NAMALWA (cell line): ENCODE measurements at regions not wholly inside any gene's neighbourhood (a gene's known extent, or its start where the extent isn't known, plus 50 kb on each side); places are given as distances from the start of the nearest gene placed in this dataset.
A peak's percentile ranks its signal among the peaks of the same experiment; 100 is the strongest.

Source experiments
- DNase-seq: peaks from one replicate; pipeline ENCODE4 v3.0.0-alpha.2; 2015; ENCODE audit warnings: low spot score

GRCh38 chr11:112786886-112787530, 174.2 kb upstream of the NCAM1 start:
- DNase-seq = no peak

- no peak for DNase-seq
Measured at GRCh38 chr11:112789481-112789880, 171.7 kb upstream of the NCAM1 start.

DNA sequence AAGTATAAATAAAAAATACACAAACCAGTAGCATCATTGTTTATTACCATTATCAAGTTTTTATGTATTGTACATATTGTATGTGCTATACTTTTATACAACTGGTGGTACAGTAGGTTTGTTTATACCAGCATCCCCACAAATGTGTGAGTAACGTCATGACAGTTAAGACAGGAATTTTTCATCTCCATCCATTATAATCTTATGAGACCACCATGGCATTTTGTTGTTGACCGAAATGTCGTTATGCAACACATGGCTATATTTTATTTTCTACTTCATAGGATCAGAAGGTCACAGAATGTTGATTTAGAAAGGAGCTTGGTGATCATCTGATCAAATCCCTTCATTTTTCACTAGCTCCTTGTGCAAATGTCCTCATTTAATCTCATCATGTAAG, 170.9 kb upstream of the NCAM1 start:
- no peak for DNase-seq

- DNase-seq = no peak
Measured at GRCh38 chr11:112792070-112792469, 169.2 kb upstream of the NCAM1 start.

DNA sequence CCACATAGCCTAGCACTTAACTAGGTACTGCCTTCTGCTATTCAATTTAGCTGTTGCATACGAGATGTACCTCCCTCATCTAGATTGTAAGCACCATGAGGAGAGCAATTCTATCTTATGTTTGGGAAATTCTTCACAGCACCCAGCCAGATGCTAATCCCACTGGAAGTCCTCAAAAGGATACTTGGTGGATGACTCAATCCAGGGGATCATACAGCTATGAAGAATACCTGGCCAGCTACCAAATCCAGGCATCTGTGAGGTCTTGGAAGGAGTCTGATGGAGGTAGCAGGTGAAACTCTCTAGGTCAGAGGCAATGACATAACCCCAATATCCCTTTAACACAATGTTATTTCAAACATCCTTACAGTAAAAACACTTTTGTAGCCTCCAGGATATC, 167.8 kb upstream of the NCAM1 start:
- no peak for DNase-seq

DNA sequence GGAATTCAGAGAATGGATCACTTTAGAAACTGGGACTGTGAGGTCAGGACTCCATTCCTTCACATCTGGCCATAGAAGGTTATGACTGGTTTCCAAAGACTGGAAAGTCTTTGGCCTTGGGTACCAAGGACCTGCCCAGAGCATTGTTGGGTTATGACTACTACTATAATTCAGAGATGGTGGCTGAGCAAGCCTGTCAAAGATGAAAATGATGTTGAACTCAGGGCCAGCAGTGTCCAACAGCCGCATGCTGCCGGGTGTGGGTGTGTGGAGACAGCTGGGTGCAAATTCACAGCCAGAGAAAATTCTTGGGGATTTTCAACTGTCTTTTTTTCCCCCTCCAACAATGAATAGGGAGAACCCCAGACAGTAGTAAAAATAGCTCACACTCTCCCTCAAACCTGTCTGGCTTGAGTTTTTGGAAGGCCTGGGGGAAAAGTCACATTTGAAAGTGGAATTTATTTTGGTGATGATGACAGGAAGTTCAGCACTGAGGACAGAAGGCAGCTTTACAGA, 166.8 kb upstream of the NCAM1 start:
- no peak for DNase-seq

DNA sequence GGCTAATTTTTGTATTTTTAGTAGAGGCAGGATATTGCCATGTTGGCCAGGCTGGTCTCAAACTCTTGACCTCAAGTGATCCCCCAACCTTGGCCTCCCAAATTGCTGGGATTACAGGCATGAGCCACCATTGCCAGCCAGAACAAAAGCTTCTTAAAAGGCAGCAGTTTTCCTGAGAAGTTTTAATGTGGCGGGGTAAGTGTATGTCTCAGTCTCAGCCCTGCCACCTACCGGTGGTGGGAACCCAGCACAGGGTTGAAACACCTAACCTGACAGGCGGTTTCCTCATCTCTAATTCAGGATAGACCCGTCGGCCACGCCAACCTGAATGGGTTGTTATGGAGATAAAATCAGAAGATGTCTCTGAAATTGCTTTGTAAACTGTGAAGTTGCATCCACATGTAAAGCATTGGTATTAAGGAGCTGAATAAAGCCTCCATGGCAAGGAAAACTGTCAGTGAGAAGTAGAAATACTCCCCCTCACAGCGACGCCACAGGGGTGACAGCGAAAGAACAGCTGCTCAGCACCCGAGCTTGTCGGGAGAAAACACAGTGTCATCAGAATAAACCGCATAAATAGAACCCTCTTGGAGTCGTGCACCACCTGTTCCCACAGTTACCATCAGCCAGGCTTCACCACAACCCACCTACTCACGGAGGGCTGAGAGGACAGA, 165.9 kb upstream of the NCAM1 start:
- peak; percentile 49 for DNase-seq

DNA sequence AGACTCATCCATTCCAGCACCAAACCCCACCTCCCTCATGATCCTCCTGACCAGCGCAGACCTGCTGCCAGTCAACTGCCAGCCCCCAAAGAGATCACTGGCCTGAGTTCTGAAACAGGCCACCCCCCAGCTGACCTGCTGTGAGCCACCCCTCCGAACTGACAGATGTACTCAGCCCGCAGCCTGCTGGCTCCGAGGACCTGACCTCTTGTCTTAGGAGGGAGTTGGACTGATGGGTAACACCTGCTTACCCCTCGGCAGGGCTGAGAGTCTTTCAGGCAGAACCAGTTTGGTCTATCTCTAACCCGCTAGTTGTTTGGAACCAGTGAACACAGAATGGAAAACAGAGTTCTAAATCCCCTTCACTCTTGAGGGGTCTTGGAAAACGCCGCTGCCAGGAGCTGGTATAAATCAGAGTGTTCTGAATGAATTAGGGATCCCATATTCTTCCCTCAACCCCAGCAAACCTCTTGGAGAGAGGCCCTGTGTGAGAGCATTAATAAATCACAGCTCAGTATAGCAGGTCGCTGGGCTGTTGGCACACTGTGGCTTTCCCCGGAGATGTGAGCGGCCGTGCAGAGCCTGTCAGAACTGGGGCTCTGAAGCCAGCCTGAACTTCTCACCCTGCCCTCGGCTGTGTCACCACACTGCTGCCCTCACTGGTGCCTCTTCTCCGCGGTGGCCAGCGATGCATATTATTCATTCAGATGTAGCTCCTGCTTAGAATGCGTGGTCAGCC, 165.1 kb upstream of the NCAM1 start:
- no peak for DNase-seq

DNA sequence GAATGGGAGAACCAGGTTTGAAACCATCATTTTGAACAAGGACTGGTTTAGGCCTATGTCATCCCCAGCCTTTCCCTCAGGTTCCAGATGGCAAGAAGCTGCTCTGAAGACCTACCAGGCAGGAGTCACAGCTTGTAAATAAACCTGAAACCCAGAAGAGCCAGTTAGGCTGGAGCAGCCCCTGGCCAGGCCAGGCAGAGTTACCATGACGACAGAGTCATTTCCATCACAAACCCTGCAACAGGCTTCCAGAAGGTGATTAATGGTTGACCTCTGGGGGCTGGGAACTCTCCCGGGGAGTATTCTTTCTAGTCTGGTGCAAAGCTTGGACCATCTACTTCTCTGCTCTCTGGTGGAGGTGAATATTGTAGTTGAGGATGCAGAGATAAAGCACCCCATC, 164.1 kb upstream of the NCAM1 start:
- DNase-seq = no peak

DNA sequence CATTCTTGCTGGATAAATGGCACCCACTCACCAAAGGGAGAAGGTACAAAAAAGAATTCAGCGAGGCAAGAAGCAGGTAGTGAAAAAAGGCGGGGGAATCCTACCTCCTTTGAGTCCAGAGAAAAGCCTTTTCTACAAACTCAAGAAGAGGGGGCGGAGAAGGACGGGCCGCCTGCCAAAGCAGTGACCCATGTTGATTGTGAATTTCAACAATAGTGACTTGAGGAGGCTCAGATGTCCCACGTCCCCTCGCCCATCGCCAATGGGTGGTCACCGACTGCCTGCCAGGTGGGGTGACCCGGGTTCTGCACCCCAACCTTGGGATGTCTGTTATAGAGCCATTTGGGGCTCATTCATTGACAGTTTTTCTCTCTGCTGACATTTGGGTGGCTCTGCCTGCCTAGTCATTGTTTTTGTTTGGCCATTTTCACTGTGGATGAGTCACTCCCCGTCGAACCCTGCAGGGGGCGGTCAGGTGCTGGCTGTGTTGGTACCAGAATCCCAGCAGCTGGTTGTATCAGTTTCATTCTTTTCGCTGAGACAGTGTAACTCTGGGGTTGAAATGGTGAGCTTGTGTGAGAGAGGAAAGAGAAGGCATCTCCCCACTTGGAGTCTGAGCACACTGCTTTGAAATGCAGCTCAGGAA, 163.4 kb upstream of the NCAM1 start:
- peak; percentile 17 for DNase-seq

GRCh38 chr11:112801025-112801816, 160.0 kb upstream of the NCAM1 start:
- DNase-seq = no peak

- DNase-seq = no peak
Measured at GRCh38 chr11:112801817-112802088, 159.5 kb upstream of the NCAM1 start.

GRCh38 chr11:112805658-112806057, 155.6 kb upstream of the NCAM1 start:
- DNase-seq = no peak

- DNase-seq = no peak
Measured at GRCh38 chr11:112806256-112806655, 155.0 kb upstream of the NCAM1 start.

GRCh38 chr11:112806876-112807275, 154.3 kb upstream of the NCAM1 start:
- DNase-seq = no peak

GRCh38 chr11:112809429-112809828, 151.8 kb upstream of the NCAM1 start:
- DNase-seq = no peak

DNA sequence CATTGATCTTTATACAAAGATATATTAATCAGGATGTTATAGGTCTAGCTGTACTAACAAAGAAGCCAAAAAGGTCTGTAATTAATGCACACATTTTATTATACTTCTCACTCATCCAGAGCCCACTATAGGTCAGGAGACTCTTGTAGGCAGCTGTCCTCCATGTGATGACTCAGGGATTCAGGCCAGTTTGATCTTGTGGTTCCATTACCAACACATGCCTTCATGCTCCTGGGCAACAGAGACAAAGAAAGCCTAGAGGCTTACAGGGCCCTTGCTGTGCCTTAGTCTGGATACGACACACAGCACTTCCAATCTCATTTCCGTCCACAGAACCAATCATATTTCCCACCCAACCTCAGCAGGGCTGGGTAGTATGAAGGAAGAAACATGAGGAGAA, 150.3 kb upstream of the NCAM1 start:
- no peak for DNase-seq

GRCh38 chr11:112811783-112812182, 149.4 kb upstream of the NCAM1 start:
- DNase-seq = no peak

DNA sequence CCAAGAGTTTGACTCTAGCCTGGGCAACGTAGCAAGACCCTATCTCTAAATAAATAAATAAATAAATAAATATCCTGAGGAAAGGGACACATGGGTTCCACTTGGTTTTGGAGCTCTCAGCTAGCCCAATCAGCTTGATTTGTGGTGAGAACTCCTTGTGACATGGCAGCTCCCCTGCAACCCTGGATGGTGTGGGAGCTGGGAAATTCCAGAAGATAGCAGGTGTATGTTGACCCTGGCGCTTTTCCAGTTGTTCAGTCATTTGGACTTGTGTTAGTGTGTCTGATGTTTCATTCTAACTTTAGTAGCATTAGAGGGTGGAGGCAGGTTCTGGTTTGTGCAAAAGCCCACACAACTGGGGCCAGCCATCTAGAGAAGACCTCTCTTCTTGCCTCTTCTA, 148.5 kb upstream of the NCAM1 start:
- DNase-seq = no peak

DNA sequence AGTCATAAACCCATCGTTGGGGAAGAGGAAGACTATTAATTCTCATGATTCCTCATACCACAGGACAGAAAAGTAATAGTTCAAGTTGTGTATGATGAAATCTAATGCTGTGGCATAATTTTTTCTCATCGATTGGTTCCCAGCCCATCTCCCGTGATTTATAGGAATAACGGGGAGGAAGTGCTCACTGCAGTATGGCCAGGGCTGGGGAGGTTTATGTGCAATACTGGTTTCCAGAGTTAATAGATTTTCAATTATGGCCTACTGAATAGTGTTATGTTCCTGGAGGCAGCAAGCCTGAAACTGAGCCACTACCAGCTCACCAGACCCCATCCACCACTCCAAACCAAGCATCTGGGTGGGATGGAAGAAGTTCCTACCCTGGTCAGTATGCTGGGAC, 147.1 kb upstream of the NCAM1 start:
- DNase-seq = no peak

GRCh38 chr11:112817376-112817775, 143.8 kb upstream of the NCAM1 start:
- no peak for DNase-seq
